ENCODE measurements at regions not wholly inside any gene's neighbourhood (a gene's known extent, or its start where the extent isn't known, plus 50 kb on each side); places are given as distances from the start of the nearest gene placed in this dataset.

- Histone ChIP-seq H3K27me3 (ENCODE audit: control insufficient read depth, insufficient read depth, low read length) (no peaks in the 10 kb centered on the region), H3K4me3 (ENCODE audit: low read depth, low read length) (no peak overlapping the region), H3K36me3 (ENCODE audit: control insufficient read depth, insufficient read depth, low read length) (no peaks in the 10 kb centered on the region)
- TF ChIP-seq, protein P1, sequence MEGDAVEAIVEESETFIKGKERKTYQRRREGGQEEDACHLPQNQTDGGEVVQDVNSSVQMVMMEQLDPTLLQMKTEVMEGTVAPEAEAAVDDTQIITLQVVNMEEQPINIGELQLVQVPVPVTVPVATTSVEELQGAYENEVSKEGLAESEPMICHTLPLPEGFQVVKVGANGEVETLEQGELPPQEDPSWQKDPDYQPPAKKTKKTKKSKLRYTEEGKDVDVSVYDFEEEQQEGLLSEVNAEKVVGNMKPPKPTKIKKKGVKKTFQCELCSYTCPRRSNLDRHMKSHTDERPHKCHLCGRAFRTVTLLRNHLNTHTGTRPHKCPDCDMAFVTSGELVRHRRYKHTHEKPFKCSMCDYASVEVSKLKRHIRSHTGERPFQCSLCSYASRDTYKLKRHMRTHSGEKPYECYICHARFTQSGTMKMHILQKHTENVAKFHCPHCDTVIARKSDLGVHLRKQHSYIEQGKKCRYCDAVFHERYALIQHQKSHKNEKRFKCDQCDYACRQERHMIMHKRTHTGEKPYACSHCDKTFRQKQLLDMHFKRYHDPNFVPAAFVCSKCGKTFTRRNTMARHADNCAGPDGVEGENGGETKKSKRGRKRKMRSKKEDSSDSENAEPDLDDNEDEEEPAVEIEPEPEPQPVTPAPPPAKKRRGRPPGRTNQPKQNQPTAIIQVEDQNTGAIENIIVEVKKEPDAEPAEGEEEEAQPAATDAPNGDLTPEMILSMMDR (IDR thresholded peaks at IDR 0.05; ENCODE audit: insufficient read depth, low read length, poor library complexity, severe bottlenecking) = no peak
- no peak for DNase-seq (ENCODE audit: low read depth)
These were observed 1096.0 kb upstream of the FLRT2 start for GRCh38 chr14:84433961-84434360.

DNA sequence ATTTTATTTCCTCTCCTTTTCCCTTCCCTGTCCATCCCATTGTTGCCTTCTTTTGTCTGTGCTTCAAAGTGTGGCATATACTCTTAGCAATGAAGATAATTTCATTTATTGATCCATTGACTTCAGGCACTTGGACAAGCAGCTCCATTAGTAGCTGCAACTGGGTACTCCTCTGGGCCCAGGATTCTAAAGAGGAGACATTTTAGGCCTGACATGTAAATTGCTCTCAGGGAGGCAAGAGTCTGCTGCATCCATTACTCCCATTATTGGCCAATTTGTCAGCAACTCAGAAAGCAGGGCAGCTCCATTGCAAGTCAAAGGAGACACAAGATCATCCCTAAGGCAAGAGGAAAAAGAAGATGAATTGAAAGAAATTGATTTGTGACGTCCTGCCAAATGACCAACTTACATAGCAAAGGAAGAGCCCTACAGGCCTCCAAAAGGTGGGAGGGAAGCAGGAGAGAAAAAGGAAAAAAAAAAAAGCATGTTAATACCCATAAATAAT lies 1094.1 kb upstream of the FLRT2 start:
- TF ChIP-seq, protein P1 (IDR thresholded peaks at IDR 0.05; ENCODE audit: insufficient read depth, low read length, poor library complexity, severe bottlenecking) = no peak
- Histone ChIP-seq H3K27me3 (ENCODE audit: control insufficient read depth, insufficient read depth, low read length) (no peaks in the 10 kb centered on the region), H3K4me3 (ENCODE audit: low read depth, low read length) (no peak overlapping the region), H3K36me3 (ENCODE audit: control insufficient read depth, insufficient read depth, low read length) (no peaks in the 10 kb centered on the region)
- no peak for DNase-seq (ENCODE audit: low read depth)

DNA sequence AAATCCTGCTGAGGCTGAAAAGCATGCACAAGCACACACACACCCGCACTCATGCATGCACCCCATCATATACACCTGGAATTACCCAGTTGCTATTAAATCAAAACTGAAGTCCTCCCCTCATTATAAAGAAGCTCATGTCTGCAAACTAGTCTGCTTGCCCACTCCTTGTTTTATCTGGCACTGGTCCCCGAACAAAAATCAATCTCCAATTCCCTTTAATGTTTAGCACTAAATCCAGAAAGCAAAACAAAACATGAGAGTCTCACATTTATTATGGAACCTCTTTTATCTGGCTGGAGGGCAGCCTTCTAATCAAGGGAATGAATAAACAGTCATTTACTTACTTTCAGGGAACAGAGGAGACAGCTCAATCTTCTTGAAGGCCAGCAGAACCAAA lies 1093.4 kb upstream of the FLRT2 start:
- TF ChIP-seq, protein P1 (IDR thresholded peaks at IDR 0.05; ENCODE audit: insufficient read depth, low read length, poor library complexity, severe bottlenecking) = no peak
- Histone ChIP-seq H3K27me3 (ENCODE audit: control insufficient read depth, insufficient read depth, low read length) (no peaks in the 10 kb centered on the region), H3K36me3 (ENCODE audit: control insufficient read depth, insufficient read depth, low read length) (no peaks in the 10 kb centered on the region), H3K4me3 (ENCODE audit: low read depth, low read length) (no peak overlapping the region)
- no peak for DNase-seq (ENCODE audit: low read depth)

DNA sequence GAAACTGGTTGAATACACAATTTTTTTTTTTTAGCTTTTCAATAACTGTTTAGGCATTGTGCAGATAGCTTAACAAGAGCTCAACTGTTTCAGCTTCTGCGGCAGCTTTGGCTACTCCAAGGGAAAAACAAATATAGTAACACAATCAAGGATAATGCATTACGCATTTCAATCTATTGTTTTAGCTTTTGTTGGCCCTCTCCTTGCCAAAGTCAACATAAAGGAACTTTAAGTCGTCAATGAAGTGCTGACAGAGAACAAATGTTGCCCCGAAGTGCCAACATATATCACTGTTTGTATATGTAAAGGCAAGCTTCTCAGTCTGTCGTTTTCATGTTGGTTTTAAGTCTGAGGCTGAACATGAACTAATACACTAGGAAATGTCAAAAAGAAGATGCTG lies 1087.4 kb upstream of the FLRT2 start:
- TF ChIP-seq, protein P1 (IDR thresholded peaks at IDR 0.05; ENCODE audit: insufficient read depth, low read length, poor library complexity, severe bottlenecking) = no peak
- Histone ChIP-seq H3K27me3 (ENCODE audit: control insufficient read depth, insufficient read depth, low read length) (no peaks in the 10 kb centered on the region), H3K4me3 (ENCODE audit: low read depth, low read length) (no peak overlapping the region), H3K36me3 (ENCODE audit: control insufficient read depth, insufficient read depth, low read length) (no peaks in the 10 kb centered on the region)
- DNase-seq (ENCODE audit: low read depth) = no peak

- Histone ChIP-seq H3K36me3 (ENCODE audit: control insufficient read depth, insufficient read depth, low read length) (no peaks in the 10 kb centered on the region), H3K27me3 (ENCODE audit: control insufficient read depth, insufficient read depth, low read length) (no peaks in the 10 kb centered on the region), H3K4me3 (ENCODE audit: low read depth, low read length) (no peak overlapping the region)
- no peak for DNase-seq (ENCODE audit: low read depth)
- TF ChIP-seq, protein P1 (IDR thresholded peaks at IDR 0.05; ENCODE audit: insufficient read depth, low read length, poor library complexity, severe bottlenecking) = no peak
These were observed 1084.5 kb upstream of the FLRT2 start for GRCh38 chr14:84445486-84445885.

DNA sequence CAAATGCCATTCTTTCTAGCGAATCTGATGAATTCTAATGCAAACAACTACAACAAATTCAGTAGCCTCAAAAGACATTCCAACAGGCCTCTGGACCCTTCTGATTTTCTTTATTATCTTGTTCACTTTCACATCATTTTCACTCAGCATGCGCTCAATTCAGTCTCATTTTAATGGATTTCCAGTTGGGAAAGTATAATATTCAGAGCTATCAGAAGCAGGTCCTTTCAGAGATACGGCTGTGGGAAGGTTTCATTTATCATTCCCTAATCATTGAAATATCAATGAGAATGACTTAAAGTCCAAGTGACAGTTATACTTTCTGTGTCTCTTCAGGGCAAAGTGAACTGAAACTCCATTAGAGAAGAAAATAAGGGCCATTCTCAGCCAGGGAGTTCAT lies 1083.7 kb upstream of the FLRT2 start:
- TF ChIP-seq, protein P1 (IDR thresholded peaks at IDR 0.05; ENCODE audit: insufficient read depth, low read length, poor library complexity, severe bottlenecking) = no peak
- Histone ChIP-seq H3K4me3 (ENCODE audit: low read depth, low read length) (no peak overlapping the region), H3K27me3 (ENCODE audit: control insufficient read depth, insufficient read depth, low read length) (no peaks in the 10 kb centered on the region), H3K36me3 (ENCODE audit: control insufficient read depth, insufficient read depth, low read length) (no peaks in the 10 kb centered on the region)
- no peak for DNase-seq (ENCODE audit: low read depth)

Measured in kidney epithelial cell (primary cell).